Gastroesophageal sphincter (tissue), 4 donors: ENCODE measurements at regions not wholly inside any gene's neighbourhood (a gene's known extent, or its start where the extent isn't known, plus 50 kb on each side); places are given as distances from the start of the nearest gene placed in this dataset.

Experiments
- ATAC-seq: fragments of 150-250 bp; one replicate; pipeline ENCODE4 v1.9.1; 2016; ENCODE audit warnings: mild to moderate bottlenecking, moderate library complexity
- H3K27ac ChIP-seq, 4 donors: fragments of 200-600 bp; sonication (generic) in 3 of 4; 1 replicate in 3 of 4; 2 replicates in 1 of 4; pipeline ENCODE4 v1.5.1; 2016 to 2019
- H3K27me3 ChIP-seq: fragments of 200-600 bp; sonication (generic); one replicate; pipeline ENCODE4 v1.5.1; 2019
- H3K36me3 ChIP-seq, 2 donors: fragments of 200-600 bp; sonication (generic); one replicate each; pipeline ENCODE4 v1.5.1; 2019; ENCODE audit warnings: control low read depth in 1 of 2
- H3K4me1 ChIP-seq, 3 donors: fragments of 200-600 bp; sonication (generic); 1 replicate in 2 of 3; 2 replicates in 1 of 3; pipeline ENCODE4 v1.5.1; 2016 to 2019; ENCODE audit warnings: control low read depth in 2 of 3
- H3K4me3 ChIP-seq, 2 donors: fragments of 200-600 bp; sonication (generic); one replicate each; pipeline ENCODE4 v1.5.1; 2019; ENCODE audit warnings: mild to moderate bottlenecking in 1 of 2, moderate library complexity in 1 of 2
- H3K9me3 ChIP-seq, 3 donors: fragments of 200-600 bp; sonication (generic); one replicate each; pipeline ENCODE4 v1.5.1; 2017 to 2019; ENCODE audit warnings: control low read depth in 2 of 3
- CTCF ChIP-seq, 4 experiments: fragments of 200-600 bp in 2 of 4; fragments of 450-650 bp in 2 of 4; sonication (generic) in 1 of 4; IDR thresholded peaks; one replicate each; pipeline ENCODE4 v1.5.1; 2017 to 2019; ENCODE audit warnings: antibody characterized with exemption in 4 of 4, mild to moderate bottlenecking in 2 of 4, moderate library complexity in 2 of 4
- EP300 ChIP-seq: sonication (generic); formaldehyde crosslinking; IDR thresholded peaks from one replicate; pipeline ENCODE4 v1.6.1; 2017; ENCODE audit warnings: antibody characterized with exemption, mild to moderate bottlenecking
- POLR2A ChIP-seq, 2 donors: fragments of 450-650 bp; IDR thresholded peaks; one replicate each; pipeline ENCODE4 v1.6.1; 2017; ENCODE audit warnings: antibody characterized with exemption in 2 of 2, mild to moderate bottlenecking in 2 of 2, moderate library complexity in 1 of 2
- POLR2AphosphoS5 ChIP-seq: sonication (generic); formaldehyde crosslinking; IDR thresholded peaks from one replicate; pipeline ENCODE4 v1.6.1; 2017; ENCODE audit warnings: antibody characterized with exemption
- WGBS, 2 donors: methylation state at CpG; one replicate each; pipeline ENCODE4 v1.1.5; 2018; ENCODE audit warnings: low coverage in 1 of 2; 5-methylcytosine and 5-hydroxymethylcytosine counted together

GRCh38 chrX:127112726-127113125, 293.2 kb downstream of the PRR32 start:
- 63 to 82% methylated on average over 1 to 2 of the region's 3 CpGs for WGBS, 2 donors
- ATAC-seq = no peak
- H3K4me3 ChIP-seq = no peak overlapping the region
- H3K9me3 ChIP-seq = no peaks in the 10 kb centered on the region
- H3K36me3 ChIP-seq = no peaks in the 10 kb centered on the region
- no peaks in the 10 kb centered on the region for H3K4me1 ChIP-seq
- no peaks in the 10 kb centered on the region for H3K27me3 ChIP-seq
- no peak for TF ChIP-seq POLR2AphosphoS5
- no peak for TF ChIP-seq CTCF (IDR thresholded peaks at IDR 0.05)
- TF ChIP-seq EP300 = no peak
- TF ChIP-seq POLR2A (IDR thresholded peaks at IDR 0.05) = no peak
- no peak overlapping the region for H3K27ac ChIP-seq

- Histone ChIP-seq H3K27me3 (no peaks in the 10 kb centered on the region), H3K4me1 (no peaks in the 10 kb centered on the region), H3K27ac (no peak overlapping the region), H3K4me3 (no peak overlapping the region), H3K36me3 (no peaks in the 10 kb centered on the region), H3K9me3 (no peaks in the 10 kb centered on the region)
- no peak for ATAC-seq
- TF ChIP-seq CTCF (IDR thresholded peaks at IDR 0.05) = no peak
- WGBS, 2 donors = 37 to 44% methylated on average over 2 of the region's 2 CpGs
These were observed 305.3 kb downstream of the PRR32 start for GRCh38 chrX:127124871-127125270.

- no peak for ATAC-seq
- H3K4me3 ChIP-seq = no peak overlapping the region
- 86% methylated on average over 2 of the region's 5 CpGs; no CpG with 5 or more reads in 1 of the 2 donors for WGBS, 2 donors
- H3K27ac ChIP-seq = no peak overlapping the region
- TF ChIP-seq POLR2A (IDR thresholded peaks at IDR 0.05) (no peak), CTCF (IDR thresholded peaks at IDR 0.05) (no peak), EP300 (no peak), POLR2AphosphoS5 (no peak)
- H3K4me1 ChIP-seq = no peaks in the 10 kb centered on the region
- H3K36me3 ChIP-seq = no peaks in the 10 kb centered on the region
- H3K27me3 ChIP-seq = no peaks in the 10 kb centered on the region
- no peaks in the 10 kb centered on the region for H3K9me3 ChIP-seq
These were observed 308.8 kb downstream of the PRR32 start for GRCh38 chrX:127128282-127128681.

GRCh38 chrX:127129510-127129909, 310.0 kb downstream of the PRR32 start:
- no peak overlapping the region for H3K4me3 ChIP-seq
- ATAC-seq = no peak
- no peaks in the 10 kb centered on the region for H3K27me3 ChIP-seq
- H3K36me3 ChIP-seq = no peaks in the 10 kb centered on the region
- WGBS, 2 donors = no CpG with 5 or more reads among the region's 2 CpGs
- no peaks in the 10 kb centered on the region for H3K4me1 ChIP-seq
- no peak overlapping the region for H3K27ac ChIP-seq
- no peaks in the 10 kb centered on the region for H3K9me3 ChIP-seq
- TF ChIP-seq EP300 = no peak
- TF ChIP-seq POLR2AphosphoS5 = no peak
- no peak for TF ChIP-seq CTCF (IDR thresholded peaks at IDR 0.05)
- TF ChIP-seq POLR2A (IDR thresholded peaks at IDR 0.05) = no peak

- no peak for TF ChIP-seq POLR2A (IDR thresholded peaks at IDR 0.05)
- TF ChIP-seq POLR2AphosphoS5 = no peak
- no peak for TF ChIP-seq CTCF (IDR thresholded peaks at IDR 0.05)
- no peak for TF ChIP-seq EP300
- 25% methylated on average over 1 of the region's 1 CpG; no CpG with 5 or more reads in 1 of the 2 donors for WGBS, 2 donors
- Histone ChIP-seq H3K4me1 (no peaks in the 10 kb centered on the region), H3K36me3 (no peaks in the 10 kb centered on the region), H3K9me3 (no peaks in the 10 kb centered on the region), H3K4me3 (no peak overlapping the region), H3K27ac (no peak overlapping the region), H3K27me3 (no peaks in the 10 kb centered on the region)
- ATAC-seq = no peak
These were observed 318.7 kb downstream of the PRR32 start for GRCh38 chrX:127138218-127138617.
